IMR-90 (cell line): ENCODE measurements at regions not wholly inside any gene's neighbourhood (a gene's known extent, or its start where the extent isn't known, plus 50 kb on each side); places are given as distances from the start of the nearest gene placed in this dataset.

ENCODE experiments used
- ATAC-seq: fragments of 200-7000 bp; cut with Tn5 transposase; 2 replicates; pipeline ENCODE4 v1.9.1; 2020; ENCODE audit warnings: low read depth, mild to moderate bottlenecking, moderate library complexity
- BruUV-seq: library from RNA; stranded (reverse); fragments of 400-500 nt; replicated peaks from 2 replicates; lab custom pipeline; 2021; lab: Mats Ljungman, UMichigan
- CTCF ChIA-PET: fragments of 300-600 bp; formaldehyde crosslinking; extraction: SDS; loops from one replicate; lab custom pipeline; 2021; ENCODE audit warnings: antibody characterized with exemption; lab: Yijun Ruan, JAX
- POLR2A ChIA-PET: fragments of 300-600 bp; sonication (Branson Sonifier 250); formaldehyde crosslinking; loops from one replicate; lab custom pipeline; 2022; ENCODE audit warnings: antibody characterized with exemption; ENCODE audit not compliant: unreplicated experiment; lab: Charles Lee
- DNase-seq: peaks from one replicate; pipeline ENCODE4 v3.0.0; 2013
- H2AFZ ChIP-seq: replicated peaks from 2 replicates; pipeline ENCODE3; 2013; ENCODE audit warnings: low read length, mild to moderate bottlenecking; ENCODE audit not compliant: poor library complexity
- H2AK5ac ChIP-seq: 2 replicates; pipeline ENCODE4 v1.6.1; 2013; ENCODE audit warnings: low read depth, low read length, inconsistent platforms
- H2AK9ac ChIP-seq: replicated peaks from 2 replicates; pipeline ENCODE3; 2013; ENCODE audit warnings: mild to moderate bottlenecking, low read depth, low read length, moderate library complexity; ENCODE audit not compliant: poor library complexity
- H2BK120ac ChIP-seq: 2 replicates; pipeline ENCODE4 v1.6.1; 2013; ENCODE audit warnings: low read depth, low read length, inconsistent platforms
- H2BK15ac ChIP-seq: 3 replicates; pipeline ENCODE4 v1.6.1; 2013; ENCODE audit warnings: low read depth, low read length, inconsistent platforms
- H2BK20ac ChIP-seq: 2 replicates; pipeline ENCODE4 v1.6.1; 2013; ENCODE audit warnings: low read depth, mild to moderate bottlenecking, inconsistent platforms, low read length, moderate library complexity
- H2BK5ac ChIP-seq: 2 replicates; pipeline ENCODE4 v1.6.1; 2013; ENCODE audit warnings: mild to moderate bottlenecking, low read depth, low read length, inconsistent platforms; ENCODE audit not compliant: poor library complexity, severe bottlenecking
- H3K14ac ChIP-seq: replicated peaks from 2 replicates; pipeline ENCODE4 v1.6.1; 2013; ENCODE audit warnings: low read depth, low read length, inconsistent platforms
- H3K18ac ChIP-seq: 2 replicates; pipeline ENCODE4 v1.6.1; 2013; ENCODE audit warnings: low read depth, low read length, control low read depth
- H3K23ac ChIP-seq: 2 replicates; pipeline ENCODE4 v1.6.1; 2013; ENCODE audit warnings: low read depth, low read length, inconsistent platforms
- H3K27ac ChIP-seq: 2 replicates; pipeline ENCODE4 v1.5.1; 2013; ENCODE audit warnings: mild to moderate bottlenecking, control low read depth, low read length; ENCODE audit not compliant: insufficient read depth
- H3K27me3 ChIP-seq: 2 replicates; pipeline ENCODE4 v1.6.1; 2013; ENCODE audit warnings: low read length; ENCODE audit not compliant: control insufficient read depth, insufficient read depth
- H3K36me3 ChIP-seq: 2 replicates; pipeline ENCODE4 v1.6.1; 2013; ENCODE audit warnings: low read length, mixed read lengths; ENCODE audit not compliant: control insufficient read depth, insufficient read depth
- H3K4ac ChIP-seq: 2 replicates; pipeline ENCODE4 v1.6.1; 2013; ENCODE audit warnings: low read depth, low read length, inconsistent platforms
- H3K4me1 ChIP-seq: 2 replicates; pipeline ENCODE4 v1.6.1; 2013; ENCODE audit warnings: low read length, mixed read lengths; ENCODE audit not compliant: control insufficient read depth, insufficient read depth
- H3K4me2 ChIP-seq: 2 replicates; pipeline ENCODE4 v1.6.1; 2013; ENCODE audit warnings: low read depth, mild to moderate bottlenecking, control low read depth, low read length, moderate library complexity
- H3K4me3 ChIP-seq: 2 replicates; pipeline ENCODE4 v1.5.1; 2013; ENCODE audit warnings: low read depth, mild to moderate bottlenecking, control low read depth, low read length, moderate library complexity; ENCODE audit not compliant: insufficient read depth
- H3K56ac ChIP-seq: 2 replicates; pipeline ENCODE4 v1.6.1; 2013; ENCODE audit warnings: low read length, inconsistent platforms; ENCODE audit not compliant: insufficient read depth; ENCODE audit errors: extremely low read depth
- H3K79me1 ChIP-seq, 2 experiments: 2 replicates each; pipeline ENCODE4 v1.6.1; 2013; ENCODE audit warnings: low read length in 2 of 2, inconsistent platforms in 1 of 2, low read depth in 1 of 2
- H3K9ac ChIP-seq: 2 replicates; pipeline ENCODE4 v1.6.1; 2013; ENCODE audit warnings: low read depth, low read length, control low read depth
- H3K9me1 ChIP-seq: 2 replicates; pipeline ENCODE4 v1.6.1; 2013; ENCODE audit warnings: low read length, inconsistent platforms; ENCODE audit not compliant: insufficient read depth
- H3K9me3 ChIP-seq: 2 replicates; pipeline ENCODE4 v1.6.1; 2013; ENCODE audit warnings: low read length; ENCODE audit not compliant: control insufficient read depth, insufficient read depth
- H4K20me1 ChIP-seq: 2 replicates; pipeline ENCODE4 v1.6.1; 2013; ENCODE audit warnings: low read length, inconsistent platforms; ENCODE audit not compliant: insufficient read depth
- H4K5ac ChIP-seq: 2 replicates; pipeline ENCODE4 v1.6.1; 2013; ENCODE audit warnings: mild to moderate bottlenecking, low read depth, low read length, control low read depth
- H4K8ac ChIP-seq, 2 experiments: 2 replicates each; pipeline ENCODE4 v1.6.1; 2013; ENCODE audit warnings: low read depth in 2 of 2, low read length in 2 of 2, control low read depth in 1 of 2, inconsistent platforms in 1 of 2
- H4K91ac ChIP-seq: 2 replicates; pipeline ENCODE4 v1.6.1; 2013; ENCODE audit warnings: low read depth, low read length, inconsistent platforms; ENCODE audit not compliant: insufficient read depth
- BHLHE40 ChIP-seq: fragments of 150-350 bp; IDR thresholded peaks from 2 replicates; pipeline ENCODE4 v1.6.1; 2016; ENCODE audit warnings: mild to moderate bottlenecking, low read depth, low read length
- CEBPB ChIP-seq: IDR thresholded peaks from 2 replicates; pipeline ENCODE4 v1.6.1; 2012; ENCODE audit warnings: low read depth, low read length, improper control_type of control experiment
- CHD1 ChIP-seq: IDR thresholded peaks from 2 replicates; pipeline ENCODE4 v1.6.1; 2012; ENCODE audit warnings: low read depth, low read length, improper control_type of control experiment
- ELK1 ChIP-seq: fragments of 150-350 bp; IDR thresholded peaks from 2 replicates; pipeline ENCODE4 v1.6.1; 2016; ENCODE audit warnings: low read depth, mild to moderate bottlenecking, low read length, moderate library complexity, borderline replicate concordance
- FOS ChIP-seq: fragments of 150-350 bp; IDR thresholded peaks from 2 replicates; pipeline ENCODE4 v1.6.1; 2016; ENCODE audit warnings: low read depth, low read length
- MAFK ChIP-seq: IDR thresholded peaks from 2 replicates; pipeline ENCODE4 v1.6.1; 2012; ENCODE audit warnings: low read depth, low read length, improper control_type of control experiment
- MAZ ChIP-seq: IDR thresholded peaks from 2 replicates; pipeline ENCODE4 v1.6.1; 2012; ENCODE audit warnings: low read depth, mild to moderate bottlenecking, low read length, improper control_type of control experiment, moderate library complexity, borderline replicate concordance
- MXI1 ChIP-seq: IDR thresholded peaks from 2 replicates; pipeline ENCODE4 v1.6.1; 2012; ENCODE audit warnings: low read depth, mild to moderate bottlenecking, low read length, moderate library complexity, borderline replicate concordance
- NFE2L2 ChIP-seq: fragments of 150-350 bp; IDR thresholded peaks from 2 replicates; pipeline ENCODE4 v1.6.1; 2016; ENCODE audit warnings: low read depth, mild to moderate bottlenecking, low read length
- POLR2A ChIP-seq: IDR thresholded peaks from 2 replicates; pipeline ENCODE4 v1.6.1; 2012; ENCODE audit warnings: mild to moderate bottlenecking, low read depth, low read length
- RAD21 ChIP-seq: IDR thresholded peaks from 2 replicates; pipeline ENCODE4 v1.6.1; 2012; ENCODE audit warnings: low read length, improper control_type of control experiment
- RCOR1 ChIP-seq: IDR thresholded peaks from 2 replicates; pipeline ENCODE4 v1.6.1; 2012; ENCODE audit warnings: mild to moderate bottlenecking, low read length, improper control_type of control experiment; ENCODE audit not compliant: insufficient replicate concordance
- RFX5 ChIP-seq: IDR thresholded peaks from 2 replicates; pipeline ENCODE4 v1.8.0; 2012; ENCODE audit warnings: low read depth, mild to moderate bottlenecking, low read length, moderate library complexity
- SMC3 ChIP-seq: fragments of 150-350 bp; IDR thresholded peaks from 2 replicates; pipeline ENCODE4 v1.6.1; 2016; ENCODE audit warnings: low read depth, mild to moderate bottlenecking, antibody characterized with exemption, low read length, moderate library complexity
- USF2 ChIP-seq: fragments of 150-350 bp; IDR thresholded peaks from 2 replicates; pipeline ENCODE4 v1.6.1; 2017; ENCODE audit warnings: mild to moderate bottlenecking, antibody characterized with exemption, low read length, low read depth
- WGBS, 2 experiments: methylation state at CpG; one replicate each; pipeline versions ENCODE4 v1.1.5 to v1.1.7; 2013; ENCODE audit warnings: missing lambda C conversion rate in 2 of 2; ENCODE audit not compliant: insufficient read length in 1 of 2; ENCODE audit errors: extremely low coverage in 2 of 2; 5-methylcytosine and 5-hydroxymethylcytosine counted together
- dilution Hi-C: fragments of 300-500 bp; cut with HindIII; formaldehyde crosslinking; loops from one replicate; pipeline ENCODE4 v1.14.3; 2018; ENCODE audit warnings: low sequenced_read_pairs; ENCODE audit not compliant: unreplicated experiment
- in situ Hi-C: fragments of 300-500 bp; cut with MboI; formaldehyde crosslinking; loops from 3 replicates; pipeline ENCODE4 v1.14.3; 2019; ENCODE audit warnings: low sequenced_read_pairs, inconsistent platforms, mixed read lengths
- intact Hi-C: fragments of 100-400 bp; cut with micrococcal nuclease; formaldehyde crosslinking; loops from 2 replicates; pipeline ENCODE4 v1.10.0; 2022
- TF ChIP-seq, protein P1 (sequence below): conservative IDR thresholded peaks from 2 replicates; pipeline ENCODE4 v1.5.1; 2012; ENCODE audit warnings: mild to moderate bottlenecking, low read depth, low read length, improper control_type of control experiment

GRCh38 chrX:150041208-150041607, 102.9 kb upstream of the EOLA2 start:
- Histone ChIP-seq H3K56ac (no peak overlapping the region), H4K8ac (no peak overlapping the region), H4K91ac (no peak overlapping the region), H2AFZ (no peak overlapping the region), H3K14ac (no peak overlapping the region), H3K27ac (no peak overlapping the region), H3K27me3 (no peaks in the 10 kb centered on the region), H2BK5ac (no peak overlapping the region), H3K9me3 (no peaks in the 10 kb centered on the region), H2BK20ac (no peak overlapping the region), H3K9ac (no peak overlapping the region), H2AK5ac (no peak overlapping the region), H3K4me3 (no peak overlapping the region), H3K36me3 (no peaks in the 10 kb centered on the region), H3K18ac (no peak overlapping the region), H4K20me1 (no peaks in the 10 kb centered on the region), H3K4me1 (peaks cover 2% of the 10 kb centered on the region; the same call in 1 of the 2 replicates), H3K4ac (no peak overlapping the region), H4K5ac (no peak overlapping the region), H2AK9ac (no peak overlapping the region), H2BK120ac (peak overlapping the region; percentile 28; the same call in 1 of the 2 replicates), H3K4me2 (no peak overlapping the region), H3K79me1 (no peaks in the 10 kb centered on the region), H3K9me1 (no peaks in the 10 kb centered on the region), H2BK15ac (peak overlapping the region; percentile 21; the same call in 1 of the 3 replicates), H3K23ac (no peak overlapping the region)
- intact Hi-C loops (no loop called here), dilution Hi-C loops (no loop called here), in situ Hi-C loops (no loop called here)
- CTCF ChIA-PET, result interaction anchor here (1.0 to 1.3 kb wide), 2 partner anchors 8 to 10 kb away, joined by 3 to 4 read pairs; no protein-coding TSS in a partner anchor
- POLR2A ChIA-PET, result no interaction called here
- DNase-seq, result no peak
- no peak for TF ChIP-seq RCOR1
- TF ChIP-seq BHLHE40, result no peak
- TF ChIP-seq CHD1, result no peak
- no peak for TF ChIP-seq USF2
- TF ChIP-seq CEBPB, result no peak
- TF ChIP-seq SMC3, result no peak
- TF ChIP-seq RFX5, result no peak
- no peak for TF ChIP-seq FOS
- TF ChIP-seq MAZ, result no peak
- TF ChIP-seq NFE2L2, result no peak
- no peak for TF ChIP-seq MAFK
- TF ChIP-seq MXI1, result no peak
- TF ChIP-seq ELK1, result no peak
- no peak for TF ChIP-seq POLR2A
- TF ChIP-seq RAD21, result no peak
- TF ChIP-seq, protein P1, sequence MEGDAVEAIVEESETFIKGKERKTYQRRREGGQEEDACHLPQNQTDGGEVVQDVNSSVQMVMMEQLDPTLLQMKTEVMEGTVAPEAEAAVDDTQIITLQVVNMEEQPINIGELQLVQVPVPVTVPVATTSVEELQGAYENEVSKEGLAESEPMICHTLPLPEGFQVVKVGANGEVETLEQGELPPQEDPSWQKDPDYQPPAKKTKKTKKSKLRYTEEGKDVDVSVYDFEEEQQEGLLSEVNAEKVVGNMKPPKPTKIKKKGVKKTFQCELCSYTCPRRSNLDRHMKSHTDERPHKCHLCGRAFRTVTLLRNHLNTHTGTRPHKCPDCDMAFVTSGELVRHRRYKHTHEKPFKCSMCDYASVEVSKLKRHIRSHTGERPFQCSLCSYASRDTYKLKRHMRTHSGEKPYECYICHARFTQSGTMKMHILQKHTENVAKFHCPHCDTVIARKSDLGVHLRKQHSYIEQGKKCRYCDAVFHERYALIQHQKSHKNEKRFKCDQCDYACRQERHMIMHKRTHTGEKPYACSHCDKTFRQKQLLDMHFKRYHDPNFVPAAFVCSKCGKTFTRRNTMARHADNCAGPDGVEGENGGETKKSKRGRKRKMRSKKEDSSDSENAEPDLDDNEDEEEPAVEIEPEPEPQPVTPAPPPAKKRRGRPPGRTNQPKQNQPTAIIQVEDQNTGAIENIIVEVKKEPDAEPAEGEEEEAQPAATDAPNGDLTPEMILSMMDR, result no peak
- no TSS peak for BruUV-seq
- ATAC-seq, result no peak
- no CpG with 5 or more reads among the region's 2 CpGs for whole genome bisulfite sequencing, 2 experiments
